Activated T-helper 1 cell treated with anti-CD3 and anti-CD28 coated beads, Interleukin-2, amount 50 U/mL, for 16 hours (primary cell): ENCODE measurements at regions not wholly inside any gene's neighbourhood (a gene's known extent, or its start where the extent isn't known, plus 50 kb on each side); places are given as distances from the start of the nearest gene placed in this dataset.
"Not testable (repeated sequence)": the region's sequence is repeated elsewhere in the genome, so short reads cannot be mapped to it uniquely, and the experiment has no call there.

Experiments used
- DNase-seq, 2 donors: peaks; one replicate each; pipeline ENCODE4 v3.0.0-alpha.2; 2020; ENCODE audit warnings: low read depth in 1 of 2, low spot score in 1 of 2

DNA sequence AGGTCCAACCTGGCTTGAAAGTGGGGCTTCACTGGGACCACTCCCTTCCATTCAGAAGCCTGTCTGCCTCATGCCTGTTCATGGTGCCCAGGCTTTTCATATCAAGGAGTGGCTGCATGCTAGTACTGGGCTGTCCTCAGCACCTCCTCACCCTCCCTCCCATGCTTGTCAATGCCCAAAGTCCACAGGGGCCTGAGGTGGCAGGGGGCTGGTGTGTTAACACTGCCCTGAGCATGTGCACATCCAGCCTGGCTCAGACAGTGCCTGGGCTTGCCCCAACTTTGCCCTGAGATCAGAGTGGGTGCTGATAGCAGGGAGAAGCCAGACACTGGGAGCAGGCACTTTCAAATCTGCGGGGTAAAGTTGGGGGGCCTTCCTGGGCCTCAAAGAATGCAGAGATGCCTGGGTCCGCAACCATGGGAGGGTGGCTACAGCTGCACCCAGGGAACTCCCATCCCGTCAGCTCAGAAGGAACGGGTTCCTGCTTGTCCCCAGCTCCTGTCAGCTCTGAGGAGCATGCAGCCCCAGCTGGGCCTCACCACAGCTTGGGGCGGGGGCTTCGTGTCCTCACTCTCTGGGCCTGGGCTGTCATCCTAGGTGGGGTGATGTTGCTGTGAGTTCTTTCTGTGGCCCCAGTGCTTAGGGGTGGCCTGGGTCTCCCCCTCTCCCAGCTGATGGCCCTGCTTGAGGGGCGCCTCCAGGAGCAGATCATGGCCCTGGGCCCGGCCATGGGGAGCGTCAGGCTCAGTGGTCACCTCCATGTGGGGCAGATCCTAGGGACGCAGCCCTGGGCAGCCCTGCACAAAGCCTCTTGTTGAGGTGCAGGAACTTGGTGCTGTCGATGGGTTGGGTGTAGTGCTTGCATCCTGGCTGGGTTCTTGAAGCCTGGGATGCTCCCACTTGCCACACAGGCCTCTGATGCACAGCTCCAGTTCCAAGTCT lies 830.6 kb upstream of the SLITRK5 start:
- no peak for DNase-seq

DNA sequence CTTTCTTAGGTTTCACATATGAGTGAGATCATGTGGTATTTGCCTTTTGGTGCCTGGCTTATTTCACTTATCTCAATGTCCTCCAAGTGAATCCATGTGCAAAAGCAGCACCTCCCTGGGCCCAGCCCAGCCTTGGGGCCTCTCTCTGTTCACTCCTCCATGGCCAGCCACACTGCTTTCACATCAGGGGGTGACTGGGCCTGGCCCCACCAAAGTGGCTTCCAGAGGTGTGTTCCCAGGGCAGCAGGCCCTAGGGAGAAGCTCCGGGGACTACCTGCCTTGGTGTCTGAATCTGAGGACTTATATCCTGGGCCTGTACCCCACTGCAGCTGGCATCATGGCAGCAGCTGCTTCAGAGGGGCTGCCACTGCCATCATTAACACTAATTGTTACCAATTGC lies 829.9 kb upstream of the SLITRK5 start:
- no peak for DNase-seq

DNA sequence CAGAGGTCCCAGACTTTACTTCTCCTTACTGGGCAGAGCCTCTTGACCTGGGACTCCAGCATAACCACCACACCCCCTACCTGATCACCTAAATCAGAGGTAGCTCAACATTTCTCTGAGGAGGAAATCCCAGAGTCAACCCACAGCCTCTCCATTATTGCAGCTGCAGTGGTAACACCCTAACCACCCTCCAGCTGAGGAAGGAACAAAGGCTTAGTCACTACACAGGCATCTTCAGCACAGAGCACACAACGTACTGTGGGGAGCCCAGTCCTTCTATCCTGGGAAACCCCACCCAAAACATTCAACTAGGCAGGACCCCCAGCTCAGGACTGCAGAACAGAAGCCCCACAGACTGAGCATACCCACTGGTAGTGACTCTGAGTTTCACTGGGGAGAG lies 824.7 kb upstream of the SLITRK5 start:
- no peak for DNase-seq

DNA sequence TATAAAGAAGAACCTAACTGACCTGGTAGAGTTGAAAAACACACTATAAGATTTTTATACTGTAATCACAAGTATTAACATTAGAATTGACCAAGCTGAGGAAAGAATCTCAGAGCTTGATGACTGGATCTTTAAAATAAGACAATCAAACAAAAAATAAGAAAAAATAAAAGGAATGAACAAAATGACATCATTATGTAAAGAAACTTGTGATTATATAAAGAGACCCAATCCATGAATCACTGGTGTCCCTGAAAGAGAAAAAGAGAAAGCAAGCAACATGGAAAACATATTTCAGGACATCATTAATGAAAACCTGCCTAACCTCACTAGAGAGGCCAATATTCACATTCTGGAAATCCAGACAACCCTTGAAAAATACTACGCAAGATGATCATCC lies 822.5 kb upstream of the SLITRK5 start:
- no peak for DNase-seq

DNA sequence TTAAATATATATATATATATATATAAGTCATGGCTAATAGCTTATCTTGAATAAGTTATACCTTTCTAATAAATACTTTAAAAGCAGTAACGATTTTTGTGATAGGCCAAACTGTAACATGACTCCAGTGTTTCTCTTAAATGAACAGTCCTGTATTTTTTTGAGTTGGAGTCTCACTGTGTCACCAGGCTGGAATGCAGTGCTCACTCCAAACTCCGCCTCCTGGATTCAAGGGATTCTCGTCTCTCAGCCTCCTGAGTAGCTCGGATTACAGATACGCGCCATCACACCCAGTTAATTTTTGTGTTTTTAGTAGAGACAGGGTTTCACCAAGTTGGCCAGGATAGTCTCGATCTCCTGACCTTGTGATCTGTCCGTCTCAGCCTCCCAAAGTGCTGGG lies 814.2 kb upstream of the SLITRK5 start:
- DNase-seq = no peak

DNA sequence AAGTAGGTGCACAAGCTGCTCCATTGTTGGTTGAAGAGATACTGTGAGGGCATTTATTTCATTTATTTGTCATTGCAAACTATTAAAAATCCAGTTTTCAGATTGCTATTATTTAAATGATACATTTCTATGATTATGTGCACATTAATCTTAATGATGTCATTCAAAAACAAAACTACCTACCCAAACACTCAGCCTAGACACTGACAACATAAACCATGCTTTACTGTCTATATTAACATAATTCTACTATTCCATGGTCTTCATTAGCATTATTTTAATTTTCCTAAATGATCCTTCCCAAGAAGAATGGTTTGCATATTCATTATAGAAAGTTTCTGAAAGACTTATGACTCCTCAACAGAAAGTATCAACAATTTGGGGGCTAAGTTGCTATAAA lies 813.0 kb upstream of the SLITRK5 start:
- no peak for DNase-seq

DNA sequence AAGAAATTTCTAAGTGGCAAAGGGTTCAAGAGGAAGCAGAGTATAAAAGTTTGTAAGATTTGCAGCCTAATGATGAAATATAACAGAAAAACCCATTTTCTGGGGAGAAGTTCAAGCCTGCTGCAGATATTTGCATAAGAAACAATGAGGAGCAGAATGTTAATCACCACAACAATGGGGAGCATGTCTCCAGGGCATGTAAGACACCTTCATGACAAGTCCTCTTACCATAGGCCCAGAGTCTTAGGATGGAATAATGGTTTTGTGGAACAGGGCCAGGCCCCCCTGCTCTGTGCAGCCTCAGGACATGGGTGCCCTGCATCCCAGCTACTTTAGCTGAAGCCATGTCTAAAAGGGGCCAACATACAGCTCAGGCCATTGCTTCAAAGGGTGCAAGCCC lies 809.0 kb upstream of the SLITRK5 start:
- no peak for DNase-seq

DNA sequence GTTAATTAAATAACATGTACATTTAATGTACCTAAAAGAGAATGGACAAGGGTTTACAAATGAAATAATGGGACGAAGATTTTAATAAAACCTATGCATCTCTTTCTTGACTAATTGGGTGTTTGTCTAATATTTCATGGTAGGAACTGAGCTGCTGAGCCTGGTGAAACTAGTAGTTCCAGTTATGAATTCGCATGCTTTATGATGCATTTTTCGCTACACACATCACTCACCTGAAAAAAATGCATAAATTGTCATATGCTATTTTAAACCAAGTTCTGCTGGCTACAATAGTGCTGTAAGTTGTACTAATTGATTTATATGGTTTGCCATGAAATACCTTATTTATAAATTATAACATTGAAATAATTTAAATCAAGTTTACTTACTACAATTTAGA lies 806.8 kb upstream of the SLITRK5 start:
- DNase-seq = no peak

DNA sequence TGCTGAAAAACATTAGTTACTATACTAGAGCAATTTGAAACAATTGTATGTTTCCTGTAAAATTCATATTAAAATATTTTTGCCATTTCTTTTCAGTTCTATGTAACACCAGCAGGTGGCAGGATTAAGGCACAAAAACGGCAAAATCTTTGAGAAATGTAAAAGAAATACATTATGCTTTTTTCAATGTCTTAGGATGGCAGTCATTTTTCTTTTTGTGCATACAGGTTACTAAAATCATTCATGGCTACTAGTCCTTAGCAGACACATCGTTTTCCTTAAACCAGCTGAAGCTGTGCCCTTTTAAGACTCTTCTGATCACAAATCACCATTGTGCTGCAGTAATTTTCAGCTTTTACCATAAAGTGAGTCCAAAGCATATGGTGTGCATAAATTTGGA lies 800.7 kb upstream of the SLITRK5 start:
- DNase-seq = no peak

DNA sequence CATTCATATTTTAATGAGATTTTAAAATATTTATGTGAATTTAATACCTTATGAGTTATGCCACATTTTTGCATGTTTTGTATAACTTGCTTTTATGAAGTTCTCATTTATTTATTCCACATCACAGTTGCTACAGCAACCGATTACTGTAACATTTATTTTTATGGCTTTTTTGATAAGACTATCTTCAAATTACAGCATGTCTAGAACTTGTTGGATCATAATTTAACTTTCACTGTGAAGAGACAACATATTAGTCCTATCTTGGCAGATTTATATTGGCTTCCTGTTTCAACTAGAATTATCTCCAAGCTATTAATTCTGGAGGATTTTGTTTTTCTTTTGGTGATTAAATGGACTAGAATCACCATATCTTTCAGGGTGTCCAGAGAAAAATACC lies 793.7 kb upstream of the SLITRK5 start:
- DNase-seq = no peak

DNA sequence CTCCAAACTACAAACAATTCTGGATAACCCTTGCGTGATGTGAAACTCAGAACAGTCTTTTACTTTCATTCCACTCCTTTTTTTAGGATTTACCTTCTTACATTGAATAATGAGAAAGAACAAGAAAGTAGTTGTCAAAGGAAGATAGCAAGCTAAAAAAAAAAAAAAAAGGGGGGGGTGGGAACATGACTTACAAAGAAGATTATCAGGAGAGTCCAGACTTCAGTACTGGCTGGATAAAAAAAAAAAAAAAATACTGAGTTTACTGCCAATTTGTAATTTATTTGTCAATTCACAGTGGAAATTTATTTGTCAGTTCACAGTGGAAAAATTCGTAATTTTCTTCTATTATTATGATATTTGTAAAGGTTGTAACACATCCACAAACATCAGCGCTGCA lies 792.4 kb upstream of the SLITRK5 start:
- DNase-seq = no peak

DNA sequence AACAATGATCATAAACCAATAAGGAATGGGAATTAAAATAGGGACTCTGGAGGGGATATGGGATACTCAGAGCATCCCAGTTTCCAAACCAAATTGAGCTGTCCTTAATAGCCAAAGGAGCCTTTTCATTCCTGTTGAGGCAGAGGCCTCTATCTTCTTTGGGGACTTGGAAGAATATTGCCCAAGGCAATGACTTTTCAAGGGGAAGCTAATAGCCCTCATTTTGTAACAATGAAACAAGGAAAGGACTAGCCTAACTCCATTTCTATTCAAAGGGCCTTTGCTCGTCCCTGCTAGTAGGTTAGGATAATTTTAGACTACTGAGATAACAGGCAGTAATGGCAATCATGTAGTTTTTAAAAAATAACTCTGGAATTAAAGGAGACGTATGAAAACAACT lies 789.8 kb upstream of the SLITRK5 start:
- DNase-seq = no peak

DNA sequence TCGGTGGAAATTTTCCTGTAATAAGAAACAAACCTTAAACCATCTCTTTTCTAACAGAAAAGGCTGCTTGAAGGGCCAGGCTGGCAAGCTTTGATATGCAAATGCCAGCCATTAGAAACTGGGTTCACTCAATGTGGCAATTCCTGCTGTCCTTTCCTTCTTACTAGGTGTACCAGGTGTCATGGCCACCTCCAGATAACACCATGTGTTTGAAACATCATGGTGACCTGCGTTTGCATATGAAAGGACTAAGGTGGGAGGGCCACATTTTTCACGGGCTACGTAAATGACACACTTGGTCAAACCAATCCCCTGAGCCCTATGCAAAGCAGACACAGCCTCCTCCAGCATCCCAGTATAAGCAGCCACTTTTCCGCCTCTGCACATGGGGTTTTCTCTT lies 789.1 kb upstream of the SLITRK5 start:
- no peak for DNase-seq

DNA sequence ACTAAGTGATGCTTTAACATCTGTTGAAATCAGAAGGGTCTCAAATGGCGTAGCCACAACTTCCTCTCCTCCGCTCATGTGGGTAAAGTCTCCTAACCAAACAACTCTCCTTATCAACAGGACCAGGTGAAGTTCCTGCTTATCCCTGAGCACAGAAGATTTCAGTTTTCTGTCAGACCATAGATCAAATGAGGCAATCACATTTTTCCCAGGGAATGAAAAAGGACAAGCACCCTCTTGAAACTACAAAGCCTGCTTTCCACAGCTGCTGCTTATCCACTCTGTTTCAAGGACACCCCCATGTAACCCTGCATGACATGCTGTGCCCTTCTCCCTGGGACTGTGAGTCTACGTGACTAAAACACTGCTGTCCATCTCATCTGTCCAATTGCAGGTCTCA lies 788.3 kb upstream of the SLITRK5 start:
- DNase-seq = no peak

DNA sequence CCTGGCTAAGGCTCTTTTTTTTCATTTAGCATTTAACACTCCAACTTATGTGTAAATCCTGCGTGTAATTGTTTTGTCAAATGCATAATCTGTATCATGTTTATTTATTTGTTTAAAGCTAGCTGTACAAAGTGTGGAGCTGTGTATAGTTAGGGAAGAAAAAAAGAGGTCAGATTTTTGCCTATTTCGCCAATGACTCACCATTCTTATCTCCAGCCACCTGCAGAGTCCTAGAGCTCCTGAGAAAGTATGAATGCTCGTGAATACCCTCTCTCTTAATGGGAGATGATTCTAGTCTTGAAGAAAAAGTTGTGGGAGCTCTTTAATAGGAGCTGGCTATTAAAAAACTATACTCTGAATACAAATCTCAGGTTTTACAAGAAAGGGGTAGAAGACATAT lies 778.8 kb upstream of the SLITRK5 start:
- no peak for DNase-seq

DNA sequence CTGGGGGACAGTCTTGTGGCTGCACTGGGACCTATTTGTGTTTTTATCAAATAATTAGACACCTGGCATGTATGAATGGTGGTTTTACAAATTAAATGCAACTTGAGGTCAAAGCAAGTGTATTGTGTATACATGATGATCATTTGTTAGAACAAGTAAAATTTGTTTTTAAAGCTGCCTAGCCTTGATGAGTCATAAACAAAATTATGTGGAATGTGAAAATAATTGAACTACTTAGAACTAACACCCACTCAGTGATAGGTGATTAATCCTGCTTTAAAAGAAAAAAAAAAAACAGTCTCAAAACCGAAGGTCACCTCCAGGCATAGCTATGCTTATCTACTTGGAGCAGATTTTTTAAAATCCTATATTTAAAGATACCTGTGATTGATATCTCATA lies 770.3 kb upstream of the SLITRK5 start:
- DNase-seq = no peak

DNA sequence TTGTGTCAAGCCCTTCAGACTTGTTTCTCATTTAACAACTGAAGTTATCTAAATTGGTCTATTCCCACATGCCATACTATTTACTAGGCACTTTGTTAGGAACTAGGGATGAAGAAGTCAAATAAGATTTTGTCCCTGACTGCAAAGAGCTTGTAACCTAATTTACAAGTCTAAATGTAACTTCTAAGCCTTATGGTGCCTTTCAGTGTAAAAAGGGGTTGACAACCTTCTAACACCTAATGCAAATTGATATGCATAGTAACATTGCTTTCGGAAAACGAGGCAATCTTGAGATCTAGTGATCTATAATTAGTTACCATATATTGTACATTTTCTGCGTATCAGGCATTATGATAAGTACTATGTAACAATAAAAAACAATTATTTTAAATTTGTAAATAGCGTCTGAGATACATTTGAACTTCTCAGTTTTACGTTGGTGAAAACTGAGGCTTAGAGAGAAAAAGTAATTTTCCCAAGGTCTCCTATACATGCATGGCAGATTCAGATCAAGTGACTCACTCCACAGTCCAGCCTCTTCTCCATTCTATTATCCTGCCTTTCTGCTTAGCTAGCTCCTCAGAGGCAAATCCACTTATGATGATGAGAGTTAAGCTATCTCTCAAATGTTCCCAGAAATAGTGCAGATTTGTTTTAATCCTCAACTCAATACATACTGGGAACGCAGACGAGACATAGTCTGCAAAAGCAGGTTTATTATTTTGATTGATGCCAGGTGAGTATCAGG lies 764.9 kb upstream of the SLITRK5 start:
- DNase-seq = no peak

DNA sequence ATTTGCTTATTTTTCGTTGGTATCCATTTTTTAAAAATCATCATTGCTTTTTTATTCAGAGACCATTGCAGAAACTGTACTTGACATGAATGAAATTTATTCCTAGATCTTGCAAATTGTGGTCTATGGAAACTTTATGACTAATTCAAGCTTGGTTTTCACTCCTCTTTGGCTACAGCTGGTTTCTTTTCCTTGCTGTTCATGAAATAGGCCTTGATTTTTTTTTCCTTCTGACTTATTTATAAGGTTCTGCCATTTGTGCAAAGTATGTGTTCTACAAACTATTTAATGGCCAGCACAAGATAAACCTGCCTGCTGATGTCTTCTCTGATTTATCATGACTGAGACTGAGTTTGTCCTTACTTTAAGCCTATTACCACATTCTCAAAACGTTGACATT lies 764.0 kb upstream of the SLITRK5 start:
- no peak for DNase-seq

DNA sequence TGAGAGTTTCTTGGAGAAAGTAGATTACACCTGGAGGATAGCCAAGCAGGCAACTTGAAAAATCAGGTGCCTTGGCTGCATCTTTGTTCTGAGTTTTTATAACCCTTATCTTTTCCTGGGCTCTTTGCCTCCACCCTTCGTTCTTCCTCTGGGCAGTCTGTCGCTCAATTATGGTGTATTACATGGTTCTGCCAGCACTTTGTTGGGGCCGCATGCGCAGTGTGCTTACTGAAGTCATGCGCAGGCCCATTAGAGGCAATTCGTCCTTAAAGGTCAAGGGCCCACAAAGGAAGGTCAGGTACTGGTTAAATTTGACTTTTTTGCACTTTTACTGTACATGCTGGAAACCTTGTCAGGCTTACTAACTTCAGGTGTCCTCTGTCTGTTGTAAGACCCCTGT lies 761.9 kb upstream of the SLITRK5 start:
- DNase-seq = no peak

DNA sequence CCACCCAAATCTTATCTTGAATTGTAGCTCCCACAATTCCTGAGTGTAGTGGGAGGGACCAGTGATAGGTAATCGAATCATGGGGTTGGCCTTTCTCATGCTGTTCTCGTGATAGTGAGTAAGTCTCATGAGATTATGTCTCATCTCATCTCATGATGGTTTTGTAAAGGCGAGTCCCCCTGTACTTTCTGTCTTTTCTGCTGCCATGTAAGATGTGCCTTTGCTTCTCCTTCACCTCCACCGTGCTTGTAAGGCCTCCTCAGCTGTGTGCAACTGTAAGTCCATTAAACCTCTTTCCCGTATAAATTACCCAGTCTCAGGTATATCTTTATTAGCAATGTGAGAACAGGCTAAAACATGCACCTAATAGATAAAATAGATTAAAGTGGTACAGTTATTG lies 756.4 kb upstream of the SLITRK5 start:
- no peak for DNase-seq

DNA sequence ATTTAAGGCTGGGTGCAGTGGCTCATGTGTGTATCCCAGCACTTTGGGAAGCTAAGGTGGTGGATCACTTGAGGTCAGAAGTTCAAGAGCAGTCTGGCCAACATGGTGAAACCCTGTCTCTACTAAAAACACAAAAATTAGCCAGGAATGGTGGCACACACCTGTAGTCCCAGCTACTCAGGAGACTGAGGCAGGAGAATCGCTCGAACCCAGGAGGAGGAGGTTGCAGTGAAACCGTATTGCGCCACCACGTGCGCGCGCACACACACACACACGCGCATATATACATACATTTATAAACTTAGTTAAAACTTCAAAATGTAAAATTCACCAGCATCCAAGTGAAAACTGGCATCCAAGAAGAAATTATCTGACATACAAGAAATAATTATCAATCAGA lies 753.7 kb upstream of the SLITRK5 start:
- DNase-seq = not testable (repeated sequence)

DNA sequence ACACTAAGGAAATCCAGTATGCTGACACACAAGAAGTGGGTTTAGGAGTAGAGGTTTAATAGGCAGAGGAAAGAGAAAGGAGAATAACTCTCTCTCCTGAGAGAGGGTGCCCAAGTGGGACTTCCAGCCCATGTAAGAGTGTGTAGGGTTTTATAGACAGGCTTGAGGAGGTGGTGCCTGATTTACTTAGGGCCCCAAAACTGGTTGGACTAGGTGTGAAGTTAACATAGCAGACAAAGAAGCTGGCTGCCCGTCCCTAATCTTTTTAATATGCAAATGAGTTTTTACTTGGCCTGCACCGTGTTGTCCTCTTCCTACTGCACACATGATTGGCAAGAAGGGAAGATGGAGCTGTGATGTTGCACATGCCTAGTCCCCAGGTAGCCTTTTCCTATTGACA lies 752.5 kb upstream of the SLITRK5 start:
- DNase-seq = no peak

DNA sequence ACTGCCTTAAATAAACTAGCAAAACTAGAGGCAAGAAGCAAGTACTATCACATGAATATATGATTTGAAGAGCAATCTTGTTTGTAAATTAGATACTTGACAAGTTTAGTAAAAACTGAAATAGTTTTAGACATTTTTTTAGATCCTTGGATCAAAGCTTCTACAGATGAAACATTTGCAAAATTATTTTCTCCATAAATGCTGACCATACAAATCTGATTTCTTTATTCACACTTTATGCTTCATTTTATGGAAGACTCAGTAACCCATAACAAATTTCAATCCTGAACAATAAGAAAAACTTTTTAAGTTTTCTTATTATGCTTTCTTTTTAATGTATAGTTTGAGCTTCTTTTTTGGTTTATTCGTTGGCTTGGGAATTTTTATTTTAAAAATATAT lies 750.2 kb upstream of the SLITRK5 start:
- DNase-seq = no peak
